ENCODE measurements at regions not wholly inside any gene's neighbourhood (a gene's known extent, or its start where the extent isn't known, plus 50 kb on each side); places are given as distances from the start of the nearest gene placed in this dataset.

DNA sequence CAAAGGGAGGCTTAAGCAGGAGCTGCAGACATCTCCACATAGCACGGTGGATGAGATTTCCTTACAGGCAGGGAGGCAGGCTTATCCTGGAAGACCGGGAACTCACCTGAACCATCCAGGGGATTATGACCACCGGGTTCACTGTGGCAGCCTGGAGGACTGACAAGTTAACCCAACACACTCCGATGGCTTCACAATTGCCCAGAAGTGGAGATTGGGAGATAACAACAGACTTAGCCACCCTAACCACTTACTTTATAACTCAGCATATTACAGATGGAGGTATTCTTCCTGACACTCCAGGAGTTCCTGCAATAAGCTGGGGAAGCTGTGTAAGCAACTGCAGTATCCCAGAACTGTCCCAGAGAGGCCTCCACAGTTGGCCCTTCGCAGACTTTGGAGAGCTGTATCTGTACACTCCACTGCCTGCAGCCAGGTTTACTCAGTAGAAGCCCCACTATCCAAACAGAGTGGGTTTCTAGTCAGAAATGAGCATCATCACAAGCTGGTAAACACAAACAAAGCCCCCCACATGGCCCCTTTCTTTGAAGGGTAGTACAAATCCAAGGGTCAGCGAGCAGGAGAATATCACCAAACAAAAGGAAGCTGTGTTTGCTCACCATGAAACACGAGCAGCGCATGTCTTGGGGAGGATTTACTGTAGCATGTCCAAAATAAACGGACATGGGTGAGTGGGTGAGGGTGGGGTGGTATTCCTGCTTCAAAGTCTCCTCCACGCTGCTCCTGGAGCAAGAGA lies 462.2 kb downstream of the RASEF start:
- Histone ChIP-seq H3K14ac (ENCODE audit: low read length) (no peak overlapping the region), H2BK15ac (ENCODE audit: low read length) (no peak overlapping the region), H3K79me1 (ENCODE audit: low read depth, low read length) (no peaks in the 10 kb centered on the region), H3K23ac (ENCODE audit: low read depth, low read length, poor library complexity) (no peak overlapping the region), H3K4me2 (ENCODE audit: insufficient read depth, low read length, poor library complexity, severe bottlenecking) (no peak overlapping the region), H4K8ac (ENCODE audit: low read depth, low read length) (no peak overlapping the region), H3K4ac (ENCODE audit: low read length) (no peak overlapping the region), H3K9ac (ENCODE audit: low read depth, low read length, poor library complexity) (no peak overlapping the region), H3K27me3 (ENCODE audit: control insufficient read depth in 3 of 3, insufficient read depth in 3 of 3, low read depth in 1 of 3, low read length in 3 of 3) (no peaks in the 10 kb centered on the region), H3K27ac (replicated peaks; ENCODE audit: low read length) (no peak overlapping the region), H2AFZ (ENCODE audit: low read length) (no peak overlapping the region), H3K36me3 (replicated peaks in 1 of 2; ENCODE audit: control insufficient read depth in 2 of 2, insufficient read depth in 2 of 2, low read length in 2 of 2) (no peaks in the 10 kb centered on the region), H3K4me3 (ENCODE audit: low read length in 2 of 2) (no peak overlapping the region), H2BK5ac (ENCODE audit: low read length) (no peak overlapping the region), H2BK120ac (ENCODE audit: low read depth, low read length) (no peak overlapping the region), H4K91ac (ENCODE audit: low read depth, low read length, poor library complexity) (no peak overlapping the region), H3K18ac (ENCODE audit: low read length) (no peak overlapping the region), H3K9me3 (replicated peaks in 1 of 2; ENCODE audit: control insufficient read depth in 2 of 2, insufficient read depth in 1 of 2, low read depth in 1 of 2, low read length in 2 of 2) (no peaks in the 10 kb centered on the region), H2AK5ac (ENCODE audit: low read depth, low read length) (no peak overlapping the region), H2BK12ac (ENCODE audit: low read length) (no peak overlapping the region), H3K4me1 (ENCODE audit: control insufficient read depth in 2 of 2, insufficient read depth in 1 of 2, low read depth in 1 of 2, low read length in 2 of 2) (no peaks in the 10 kb centered on the region)
- no peak for DNase-seq (ENCODE audit: low spot score)
- no CpG with 5 or more reads among the region's 10 CpGs for WGBS, 2 donors (ENCODE audit: extremely low coverage in 2 of 2, insufficient read length in 2 of 2, insufficient replicate concordance in 1 of 2)

DNA sequence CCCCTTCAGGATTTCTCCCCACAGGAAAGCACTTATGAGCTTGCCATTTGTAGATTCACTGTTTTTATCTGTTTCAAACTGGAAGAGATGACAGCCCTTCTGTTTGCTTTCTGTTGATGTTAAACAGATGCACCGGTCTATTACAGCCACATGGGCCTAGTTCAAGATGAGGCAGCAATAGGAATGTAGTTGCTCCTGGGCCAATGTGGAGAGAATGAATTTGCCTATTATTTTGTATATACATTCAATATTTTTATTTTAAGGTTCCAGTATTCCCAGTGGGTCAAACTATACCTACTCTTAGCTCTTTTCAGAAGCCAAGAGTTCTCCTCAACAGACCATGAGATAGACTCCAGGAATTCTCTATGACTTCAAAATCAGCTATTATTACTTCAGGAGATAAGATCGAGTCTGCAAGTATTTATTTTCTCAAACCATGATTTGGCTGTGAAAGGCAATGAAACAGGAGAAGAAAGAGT lies 461.6 kb downstream of the RASEF start:
- H3K79me1 ChIP-seq (ENCODE audit: low read depth, low read length): no peaks in the 10 kb centered on the region
- no peaks in the 10 kb centered on the region for H3K36me3 ChIP-seq (replicated peaks in 1 of 2; ENCODE audit: control insufficient read depth in 2 of 2, insufficient read depth in 2 of 2, low read length in 2 of 2)
- no peaks in the 10 kb centered on the region for H3K27me3 ChIP-seq (ENCODE audit: control insufficient read depth in 3 of 3, insufficient read depth in 3 of 3, low read depth in 1 of 3, low read length in 3 of 3)
- H3K23ac ChIP-seq (ENCODE audit: low read depth, low read length, poor library complexity): no peak overlapping the region
- H3K4ac ChIP-seq (ENCODE audit: low read length): no peak overlapping the region
- no peak overlapping the region for H2AFZ ChIP-seq (ENCODE audit: low read length)
- H2BK12ac ChIP-seq (ENCODE audit: low read length): no peak overlapping the region
- H4K91ac ChIP-seq (ENCODE audit: low read depth, low read length, poor library complexity): no peak overlapping the region
- no peak overlapping the region for H3K4me3 ChIP-seq (ENCODE audit: low read length in 2 of 2)
- H2AK5ac ChIP-seq (ENCODE audit: low read depth, low read length): no peak overlapping the region
- no peak overlapping the region for H3K18ac ChIP-seq (ENCODE audit: low read length)
- no peak overlapping the region for H4K8ac ChIP-seq (ENCODE audit: low read depth, low read length)
- no peaks in the 10 kb centered on the region for H3K9me3 ChIP-seq (replicated peaks in 1 of 2; ENCODE audit: control insufficient read depth in 2 of 2, insufficient read depth in 1 of 2, low read depth in 1 of 2, low read length in 2 of 2)
- H3K4me1 ChIP-seq (ENCODE audit: control insufficient read depth in 2 of 2, insufficient read depth in 1 of 2, low read depth in 1 of 2, low read length in 2 of 2): no peaks in the 10 kb centered on the region
- no peak for DNase-seq (ENCODE audit: low spot score)
- H2BK120ac ChIP-seq (ENCODE audit: low read depth, low read length): no peak overlapping the region
- H2BK5ac ChIP-seq (ENCODE audit: low read length): no peak overlapping the region
- H3K27ac ChIP-seq (replicated peaks; ENCODE audit: low read length): no peak overlapping the region
- H3K4me2 ChIP-seq (ENCODE audit: insufficient read depth, low read length, poor library complexity, severe bottlenecking): no peak overlapping the region
- H3K14ac ChIP-seq (ENCODE audit: low read length): no peak overlapping the region
- no CpG with 5 or more reads among the region's 2 CpGs for WGBS, 2 donors (ENCODE audit: extremely low coverage in 2 of 2, insufficient read length in 2 of 2, insufficient replicate concordance in 1 of 2)
- no peak overlapping the region for H2BK15ac ChIP-seq (ENCODE audit: low read length)
- H3K9ac ChIP-seq (ENCODE audit: low read depth, low read length, poor library complexity): no peak overlapping the region

DNA sequence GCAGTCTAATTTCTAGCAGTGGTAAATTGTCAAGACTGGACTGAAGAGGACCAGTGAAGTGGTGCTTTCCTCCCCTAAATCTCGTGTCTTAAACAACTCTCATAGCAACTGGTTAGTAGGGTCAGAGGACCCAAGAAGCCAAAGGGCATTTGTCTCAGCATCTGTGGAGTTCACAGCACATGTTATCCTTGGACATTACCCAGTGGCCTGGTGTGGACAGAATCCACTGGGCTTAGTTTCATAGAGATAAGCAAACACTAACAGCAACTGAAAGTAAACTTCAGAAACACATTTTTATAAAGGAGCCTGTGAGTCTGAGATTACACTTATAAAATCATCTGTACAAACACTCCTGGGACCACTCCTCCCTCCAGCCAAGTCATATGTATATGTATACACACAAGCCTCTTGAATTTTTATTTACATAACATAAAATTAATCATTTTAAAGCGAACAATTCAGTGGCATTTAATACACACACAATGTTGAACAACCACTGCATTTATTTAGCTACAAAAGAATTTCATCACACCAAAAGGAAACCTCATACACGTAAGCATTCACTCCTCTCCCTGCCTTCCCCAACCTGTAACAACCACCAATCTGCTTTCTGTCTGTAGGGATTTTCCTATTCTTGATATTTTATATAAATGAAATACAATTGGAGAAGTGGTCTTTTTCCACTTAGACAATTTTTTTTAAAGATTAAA lies 457.8 kb downstream of the RASEF start:
- no peak overlapping the region for H3K4me2 ChIP-seq (ENCODE audit: insufficient read depth, low read length, poor library complexity, severe bottlenecking)
- H2BK5ac ChIP-seq (ENCODE audit: low read length): no peak overlapping the region
- no peak overlapping the region for H3K23ac ChIP-seq (ENCODE audit: low read depth, low read length, poor library complexity)
- no peak overlapping the region for H2AFZ ChIP-seq (ENCODE audit: low read length)
- no CpG with 5 or more reads among the region's 3 CpGs for WGBS, 2 donors (ENCODE audit: extremely low coverage in 2 of 2, insufficient read length in 2 of 2, insufficient replicate concordance in 1 of 2)
- no peak overlapping the region for H3K14ac ChIP-seq (ENCODE audit: low read length)
- H3K27me3 ChIP-seq (ENCODE audit: control insufficient read depth in 3 of 3, insufficient read depth in 3 of 3, low read depth in 1 of 3, low read length in 3 of 3): no peaks in the 10 kb centered on the region
- no peaks in the 10 kb centered on the region for H3K9me3 ChIP-seq (replicated peaks in 1 of 2; ENCODE audit: control insufficient read depth in 2 of 2, insufficient read depth in 1 of 2, low read depth in 1 of 2, low read length in 2 of 2)
- no peak overlapping the region for H2BK12ac ChIP-seq (ENCODE audit: low read length)
- no peak overlapping the region for H2BK15ac ChIP-seq (ENCODE audit: low read length)
- H3K4me3 ChIP-seq (ENCODE audit: low read length in 2 of 2): no peak overlapping the region
- H2BK120ac ChIP-seq (ENCODE audit: low read depth, low read length): no peak overlapping the region
- no peak overlapping the region for H3K18ac ChIP-seq (ENCODE audit: low read length)
- H3K4ac ChIP-seq (ENCODE audit: low read length): no peak overlapping the region
- no peak overlapping the region for H4K8ac ChIP-seq (ENCODE audit: low read depth, low read length)
- no peaks in the 10 kb centered on the region for H3K79me1 ChIP-seq (ENCODE audit: low read depth, low read length)
- no peak overlapping the region for H3K27ac ChIP-seq (replicated peaks; ENCODE audit: low read length)
- H4K91ac ChIP-seq (ENCODE audit: low read depth, low read length, poor library complexity): no peak overlapping the region
- no peaks in the 10 kb centered on the region for H3K4me1 ChIP-seq (ENCODE audit: control insufficient read depth in 2 of 2, insufficient read depth in 1 of 2, low read depth in 1 of 2, low read length in 2 of 2)
- no peaks in the 10 kb centered on the region for H3K36me3 ChIP-seq (replicated peaks in 1 of 2; ENCODE audit: control insufficient read depth in 2 of 2, insufficient read depth in 2 of 2, low read length in 2 of 2)
- H3K9ac ChIP-seq (ENCODE audit: low read depth, low read length, poor library complexity): no peak overlapping the region
- no peak overlapping the region for H2AK5ac ChIP-seq (ENCODE audit: low read depth, low read length)
- no peak for DNase-seq (ENCODE audit: low spot score)

DNA sequence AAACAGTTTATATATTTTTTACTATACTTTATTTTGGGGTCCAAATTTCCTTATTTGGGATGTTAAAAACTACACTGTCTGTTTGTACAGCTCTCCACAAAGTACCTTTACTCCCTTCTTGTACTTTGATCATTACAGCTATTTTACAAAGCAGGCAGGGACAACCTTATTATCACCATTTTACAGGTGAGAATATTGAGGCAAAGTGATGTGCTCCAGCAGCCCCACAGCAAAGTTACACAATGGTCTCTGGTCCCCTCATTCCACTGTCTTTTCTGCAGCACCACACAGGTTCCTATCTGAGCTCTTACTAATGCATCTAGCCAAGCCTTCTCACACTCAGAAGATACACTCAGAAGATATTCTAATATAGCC lies 457.3 kb downstream of the RASEF start:
- H4K8ac ChIP-seq (ENCODE audit: low read depth, low read length): no peak overlapping the region
- no peaks in the 10 kb centered on the region for H3K9me3 ChIP-seq (replicated peaks in 1 of 2; ENCODE audit: control insufficient read depth in 2 of 2, insufficient read depth in 1 of 2, low read depth in 1 of 2, low read length in 2 of 2)
- no peaks in the 10 kb centered on the region for H3K79me1 ChIP-seq (ENCODE audit: low read depth, low read length)
- no peak overlapping the region for H3K4ac ChIP-seq (ENCODE audit: low read length)
- H3K14ac ChIP-seq (ENCODE audit: low read length): no peak overlapping the region
- H4K91ac ChIP-seq (ENCODE audit: low read depth, low read length, poor library complexity): no peak overlapping the region
- H3K23ac ChIP-seq (ENCODE audit: low read depth, low read length, poor library complexity): no peak overlapping the region
- no peak for DNase-seq (ENCODE audit: low spot score)
- peaks cover 0 to 3% of the 10 kb centered on the region in 2 donors for H3K4me1 ChIP-seq (ENCODE audit: control insufficient read depth in 2 of 2, insufficient read depth in 1 of 2, low read depth in 1 of 2, low read length in 2 of 2)
- H2BK120ac ChIP-seq (ENCODE audit: low read depth, low read length): no peak overlapping the region
- H2AK5ac ChIP-seq (ENCODE audit: low read depth, low read length): no peak overlapping the region
- H2BK5ac ChIP-seq (ENCODE audit: low read length): no peak overlapping the region
- H3K36me3 ChIP-seq (replicated peaks in 1 of 2; ENCODE audit: control insufficient read depth in 2 of 2, insufficient read depth in 2 of 2, low read length in 2 of 2): no peaks in the 10 kb centered on the region
- no peak overlapping the region for H2BK15ac ChIP-seq (ENCODE audit: low read length)
- no peak overlapping the region for H3K4me3 ChIP-seq (ENCODE audit: low read length in 2 of 2)
- no peak overlapping the region for H3K27ac ChIP-seq (replicated peaks; ENCODE audit: low read length)
- no peaks in the 10 kb centered on the region for H3K27me3 ChIP-seq (ENCODE audit: control insufficient read depth in 3 of 3, insufficient read depth in 3 of 3, low read depth in 1 of 3, low read length in 3 of 3)
- H2BK12ac ChIP-seq (ENCODE audit: low read length): no peak overlapping the region
- no peak overlapping the region for H3K9ac ChIP-seq (ENCODE audit: low read depth, low read length, poor library complexity)
- no peak overlapping the region for H3K4me2 ChIP-seq (ENCODE audit: insufficient read depth, low read length, poor library complexity, severe bottlenecking)
- no peak overlapping the region for H2AFZ ChIP-seq (ENCODE audit: low read length)
- no peak overlapping the region for H3K18ac ChIP-seq (ENCODE audit: low read length)
